NCI-H748 (cell line): ENCODE measurements at regions not wholly inside any gene's neighbourhood (a gene's known extent, or its start where the extent isn't known, plus 50 kb on each side); places are given as distances from the start of the nearest gene placed in this dataset.
A peak's percentile ranks its signal among the peaks of the same experiment; 100 is the strongest.

Experiments
- DNase-seq: peaks from one replicate; lab custom pipeline; 2025; ENCODE audit not compliant: unreplicated experiment; lab: John Stamatoyannopoulos, UW

DNA sequence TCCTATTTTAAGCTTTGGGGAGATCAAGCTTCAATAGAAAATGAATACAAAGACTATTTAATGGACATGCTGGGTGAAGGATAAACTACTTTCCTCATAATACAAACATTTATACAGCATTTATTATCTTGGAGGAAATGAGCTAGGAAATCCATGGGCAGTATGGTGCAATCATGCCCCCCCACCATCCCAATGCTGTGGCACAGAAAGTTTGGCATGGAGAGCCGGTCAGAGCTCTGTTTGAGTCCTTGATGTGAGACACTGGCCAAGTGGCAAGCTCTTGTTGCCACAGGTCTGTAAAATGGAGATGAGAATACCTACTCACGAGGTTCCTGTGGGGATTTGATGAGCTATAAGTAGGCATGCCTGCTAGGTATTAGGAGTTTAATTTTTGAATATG is 120.6 kb downstream of the MAB21L3 start:
- no peak for DNase-seq

DNA sequence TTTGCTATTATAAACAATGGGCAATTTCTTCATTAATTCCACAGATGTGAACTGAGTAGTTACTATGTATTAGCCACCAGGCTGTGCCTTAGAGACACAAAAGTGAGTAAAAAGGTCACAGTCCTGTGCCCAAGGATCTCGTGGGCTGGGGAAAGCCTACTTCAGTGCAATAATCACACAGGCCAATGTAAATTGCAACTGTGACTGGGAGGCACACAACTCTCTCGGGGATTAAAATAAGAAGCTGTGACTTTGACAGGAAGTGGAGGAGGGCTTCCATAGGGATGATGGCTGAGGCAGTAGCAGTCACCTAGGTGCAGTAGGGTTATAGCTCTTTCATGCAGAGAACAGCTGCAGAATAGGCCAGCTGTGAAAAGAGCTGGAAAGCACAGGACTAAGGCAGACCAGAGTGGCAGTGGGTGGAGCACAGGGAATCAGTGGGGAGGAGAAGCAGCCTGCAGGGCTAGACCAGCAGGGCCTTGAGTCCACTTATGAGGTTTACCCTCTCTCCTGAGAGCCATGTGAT is 121.9 kb downstream of the MAB21L3 start:
- DNase-seq: no peak

DNA sequence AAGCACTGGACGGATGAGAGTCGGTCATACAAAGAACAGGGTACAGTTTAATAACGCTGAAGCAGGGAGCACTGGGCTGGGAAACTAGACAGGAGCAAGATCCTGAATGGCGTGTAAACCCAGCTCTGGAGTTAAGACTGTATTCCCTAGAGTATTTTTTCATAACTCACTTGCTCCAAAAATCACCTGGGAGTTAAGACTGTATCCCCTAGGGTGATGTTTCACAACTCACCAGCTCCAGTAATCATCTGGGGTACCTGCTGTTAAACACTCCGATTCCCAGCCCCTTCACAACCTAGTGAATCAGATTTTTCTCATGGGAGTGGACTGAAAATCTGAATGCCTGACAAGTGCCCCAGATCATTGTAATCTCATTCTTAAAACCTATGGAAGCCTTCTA is 123.2 kb downstream of the MAB21L3 start:
- no peak for DNase-seq

GRCh38 chr1:116239916-116240315 is 128.7 kb downstream of the MAB21L3 start:
- DNase-seq: no peak

GRCh38 chr1:116242741-116243140 is 130.3 kb upstream of the ATP1A1 start:
- DNase-seq: no peak

DNA sequence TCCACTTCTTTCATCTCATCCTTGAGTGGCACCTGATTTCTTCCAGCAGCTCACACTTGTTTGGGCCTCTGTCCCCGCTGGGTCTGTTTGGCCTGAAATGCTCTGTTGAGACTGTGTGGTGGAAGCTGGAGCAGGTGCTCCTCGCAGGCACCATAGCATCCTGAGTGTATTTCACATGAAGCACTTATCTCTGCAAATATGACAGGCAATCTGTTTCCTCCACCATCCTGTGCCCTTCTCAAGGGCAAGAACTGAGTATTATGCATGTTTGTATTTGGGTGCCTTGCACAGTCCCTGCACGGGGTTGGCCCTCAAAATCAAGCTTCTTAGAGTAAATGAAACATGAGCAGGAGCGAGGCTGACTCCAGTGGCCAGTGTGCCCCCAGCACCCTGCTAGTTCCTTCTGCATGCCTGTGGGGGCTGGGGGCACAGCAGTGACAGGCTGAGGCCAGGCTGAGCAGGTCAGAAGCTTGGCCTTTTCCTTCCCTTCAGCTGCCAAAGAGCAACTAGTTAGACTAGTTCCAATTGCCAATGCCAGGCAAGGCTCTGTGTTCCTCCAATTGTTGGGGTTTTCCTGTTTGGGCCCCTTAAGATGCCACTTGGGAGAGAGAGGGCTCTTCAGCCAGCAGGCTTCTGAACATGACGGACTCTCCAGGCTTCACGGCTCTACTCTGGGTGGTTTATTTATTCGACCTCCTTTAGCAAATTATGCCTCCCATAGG is 129.6 kb upstream of the ATP1A1 start:
- no peak for DNase-seq

- DNase-seq: no peak
Measured at GRCh38 chr1:116246174-116246573, 126.9 kb upstream of the ATP1A1 start.

- no peak for DNase-seq
Measured at GRCh38 chr1:116252271-116252670, 120.8 kb upstream of the ATP1A1 start.

DNA sequence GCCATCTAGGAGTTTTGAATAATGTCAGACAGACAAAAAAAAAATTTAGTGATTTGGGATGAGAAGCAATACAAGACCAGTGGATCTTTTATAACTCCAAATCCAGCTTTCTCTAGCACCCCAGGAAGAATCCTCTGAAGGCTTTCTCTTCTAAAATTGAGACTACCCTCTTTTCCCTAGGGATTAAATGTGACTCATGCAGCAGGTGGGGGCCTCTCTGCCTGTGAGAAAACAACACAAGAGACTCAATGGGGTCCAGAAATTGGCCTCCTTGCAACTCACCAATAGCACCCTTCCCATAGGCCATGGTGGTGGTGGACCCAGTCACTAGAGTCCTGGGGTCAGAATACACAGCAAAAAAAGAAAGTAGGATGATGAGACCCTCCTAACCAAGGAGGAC is 120.3 kb upstream of the ATP1A1 start:
- DNase-seq: no peak

DNA sequence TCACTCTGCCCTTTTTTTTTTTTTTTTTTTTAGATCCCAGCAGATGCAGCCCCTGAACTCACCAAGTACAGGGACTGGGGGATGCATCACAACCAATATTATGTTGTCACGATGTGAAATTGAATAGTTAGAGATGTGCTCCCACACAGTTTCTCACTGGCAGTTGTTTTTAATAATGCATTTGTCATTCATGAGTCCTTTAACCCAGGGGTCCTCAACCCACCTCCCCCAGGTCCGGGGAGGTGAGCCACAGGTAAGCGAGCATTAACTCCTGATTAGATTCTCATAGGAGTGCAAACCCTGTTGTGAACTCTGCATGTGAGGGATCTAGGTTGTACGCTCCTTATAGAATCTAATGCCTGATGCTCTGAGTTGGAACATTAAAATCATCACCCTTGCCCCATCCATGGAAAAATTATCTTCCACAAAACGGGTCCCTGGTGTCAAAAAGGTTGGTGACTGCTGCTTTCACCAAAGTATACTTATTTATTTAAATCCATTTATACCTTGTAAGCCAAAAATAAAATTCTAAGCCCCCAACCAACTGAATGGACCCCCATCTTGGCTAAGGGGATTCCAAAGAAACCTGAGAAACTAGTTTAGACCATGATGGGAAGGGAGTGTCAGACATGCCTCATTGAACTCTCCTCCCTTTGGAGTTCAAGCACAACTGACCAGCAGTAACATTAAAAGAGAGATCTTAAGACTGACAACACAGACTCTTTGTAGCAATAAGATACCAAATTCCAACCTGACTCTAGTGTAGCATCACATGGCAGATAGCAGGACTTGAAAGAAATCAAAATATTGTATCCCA is 119.3 kb upstream of the ATP1A1 start:
- no peak for DNase-seq

GRCh38 chr1:116254776-116255175 is 118.3 kb upstream of the ATP1A1 start:
- no peak for DNase-seq

GRCh38 chr1:116255486-116256285 is 117.4 kb upstream of the ATP1A1 start:
- DNase-seq: no peak

GRCh38 chr1:116256286-116256649 is 116.8 kb upstream of the ATP1A1 start:
- DNase-seq: no peak

DNA sequence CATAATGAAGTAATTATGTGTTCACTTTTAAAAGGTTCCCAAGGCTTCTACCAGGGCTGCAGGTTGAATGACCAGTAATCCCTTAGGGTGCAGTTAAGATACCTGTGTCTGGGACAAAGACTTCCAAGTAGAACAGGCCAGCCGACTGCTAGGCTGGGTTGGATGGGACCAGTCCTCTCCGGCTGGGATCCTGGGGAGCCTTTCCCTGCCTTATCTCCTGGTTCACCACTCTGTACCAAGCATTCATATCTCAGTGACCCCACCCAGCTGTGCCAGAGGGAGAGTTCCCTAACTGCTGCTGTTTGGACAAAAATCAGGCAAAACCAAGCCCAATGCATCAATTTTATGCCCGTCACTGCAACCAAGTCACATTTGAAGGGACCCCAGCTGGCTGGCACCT is 116.2 kb upstream of the ATP1A1 start:
- no peak for DNase-seq

GRCh38 chr1:116257341-116257767 is 115.7 kb upstream of the ATP1A1 start:
- DNase-seq: no peak

DNA sequence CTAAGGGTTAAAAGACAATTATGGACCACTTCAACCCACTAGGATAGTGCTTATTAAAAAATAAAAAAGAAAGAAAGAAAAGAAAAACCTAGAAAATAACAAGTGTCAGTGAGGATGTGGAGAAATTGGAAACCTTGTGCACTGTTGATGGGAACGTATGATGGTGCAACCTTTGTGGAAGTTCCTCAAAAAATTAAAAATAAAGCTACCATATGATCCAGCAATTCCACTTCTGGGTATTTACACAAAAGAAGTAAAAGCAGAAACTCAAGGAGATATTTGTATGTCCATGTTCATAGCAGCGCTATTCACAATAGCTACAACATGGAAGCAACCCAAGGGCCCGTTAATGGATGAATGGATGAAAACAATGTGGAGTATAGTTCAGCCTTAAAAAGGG is 115.2 kb upstream of the ATP1A1 start:
- no peak for DNase-seq

- DNase-seq: no peak
Measured at GRCh38 chr1:116258668-116259419, 114.2 kb upstream of the ATP1A1 start.

- peak; percentile 16 for DNase-seq
Measured at GRCh38 chr1:116259663-116260062, 113.4 kb upstream of the ATP1A1 start.

DNA sequence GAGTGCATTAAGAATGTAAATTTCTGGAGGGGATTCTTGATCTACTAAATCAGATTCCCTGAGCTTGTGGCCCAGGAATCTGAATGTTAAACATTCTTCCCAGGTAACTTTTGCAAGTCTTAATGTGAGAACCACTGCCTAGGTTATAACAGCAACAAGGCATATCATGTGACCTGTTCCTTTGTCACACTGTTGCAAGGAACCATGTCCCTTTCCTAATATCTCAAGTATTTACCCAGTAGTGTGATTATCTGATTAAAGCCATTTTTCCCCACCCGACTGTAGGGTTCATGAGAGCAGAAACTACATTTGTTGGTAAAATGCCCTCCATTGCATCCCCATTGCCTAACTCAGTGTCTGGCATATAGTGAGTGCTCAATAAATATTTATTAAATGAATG is 112.9 kb upstream of the ATP1A1 start:
- no peak for DNase-seq

- no peak for DNase-seq
Measured at GRCh38 chr1:116260621-116261020, 112.4 kb upstream of the ATP1A1 start.

- DNase-seq: no peak
Measured at GRCh38 chr1:116261227-116261626, 111.8 kb upstream of the ATP1A1 start.
